H9 (cell line): ENCODE measurements at regions not wholly inside any gene's neighbourhood (a gene's known extent, or its start where the extent isn't known, plus 50 kb on each side); places are given as distances from the start of the nearest gene placed in this dataset.

Experiments used
- DNase-seq: peaks from one replicate; pipeline ENCODE4 v3.0.0-alpha.2; 2017
- H2AFZ ChIP-seq: one replicate; pipeline ENCODE4 v1.6.1; 2013; ENCODE audit warnings: mild to moderate bottlenecking, low read length, control low read depth, moderate library complexity
- H2AK5ac ChIP-seq: 2 replicates; pipeline ENCODE4 v1.6.1; 2013; ENCODE audit warnings: low read length, control low read depth, mixed read lengths; ENCODE audit not compliant: insufficient read length
- H2BK120ac ChIP-seq: one replicate; pipeline ENCODE4 v1.6.1; 2013; ENCODE audit warnings: low read depth, mild to moderate bottlenecking, low read length, control low read depth, inconsistent platforms; ENCODE audit not compliant: poor library complexity, severe bottlenecking
- H2BK12ac ChIP-seq: 2 replicates; pipeline ENCODE4 v1.6.1; 2013; ENCODE audit warnings: low read length, control low read depth, mixed read lengths, low read depth; ENCODE audit not compliant: insufficient read length
- H2BK15ac ChIP-seq: 2 replicates; pipeline ENCODE4 v1.6.1; 2013; ENCODE audit warnings: low read depth, low read length, control low read depth
- H2BK20ac ChIP-seq: one replicate; pipeline ENCODE4 v1.6.1; 2013; ENCODE audit warnings: low read depth, mild to moderate bottlenecking, low read length, control low read depth, inconsistent platforms; ENCODE audit not compliant: poor library complexity, severe bottlenecking
- H2BK5ac ChIP-seq: 2 replicates; pipeline ENCODE4 v1.6.1; 2013; ENCODE audit warnings: low read length, control low read depth, mixed read lengths; ENCODE audit not compliant: insufficient read length
- H3K14ac ChIP-seq: 2 replicates; pipeline ENCODE4 v1.6.1; 2013; ENCODE audit warnings: low read length, control low read depth; ENCODE audit not compliant: insufficient read depth
- H3K18ac ChIP-seq: 2 replicates; pipeline ENCODE4 v1.6.1; 2013; ENCODE audit warnings: low read depth, mild to moderate bottlenecking, mixed read lengths, low read length, control low read depth; ENCODE audit not compliant: insufficient read length
- H3K23ac ChIP-seq: 2 replicates; pipeline ENCODE4 v1.6.1; 2013; ENCODE audit warnings: low read length, control low read depth, mixed read lengths, low read depth; ENCODE audit not compliant: insufficient read length
- H3K23me2 ChIP-seq: 2 replicates; pipeline ENCODE4 v1.6.1; 2013; ENCODE audit warnings: low read depth, mild to moderate bottlenecking, mixed read lengths, low read length, control low read depth; ENCODE audit not compliant: insufficient read length, poor library complexity, severe bottlenecking
- H3K27ac ChIP-seq: 2 replicates; pipeline ENCODE4 v1.5.1; 2013; ENCODE audit warnings: low read length, control low read depth, mixed read lengths, low read depth; ENCODE audit not compliant: insufficient read length
- H3K27me3 ChIP-seq: 2 replicates; pipeline ENCODE4 v1.6.1; 2013; ENCODE audit warnings: low read length, control low read depth, inconsistent platforms; ENCODE audit not compliant: insufficient read depth
- H3K4ac ChIP-seq: 2 replicates; pipeline ENCODE4 v1.6.1; 2013; ENCODE audit warnings: low read depth, mild to moderate bottlenecking, control low read depth, inconsistent platforms, low read length, moderate library complexity
- H3K4me1 ChIP-seq: 2 replicates; pipeline ENCODE4 v1.6.1; 2013; ENCODE audit warnings: low read length, control low read depth, inconsistent platforms; ENCODE audit not compliant: insufficient read depth
- H3K4me2 ChIP-seq: 2 replicates; pipeline ENCODE4 v1.6.1; 2013; ENCODE audit warnings: low read length, control low read depth, mixed read lengths; ENCODE audit not compliant: insufficient read length, insufficient read depth
- H3K56ac ChIP-seq: 2 replicates; pipeline ENCODE4 v1.6.1; 2013; ENCODE audit warnings: low read depth, mild to moderate bottlenecking, mixed read lengths, low read length, control low read depth; ENCODE audit not compliant: insufficient read length
- H3K79me1 ChIP-seq: 2 replicates; pipeline ENCODE4 v1.6.1; 2013; ENCODE audit warnings: low read depth, mild to moderate bottlenecking, moderate library complexity, low read length, control low read depth, inconsistent platforms; ENCODE audit not compliant: insufficient read depth, poor library complexity, severe bottlenecking
- H3K79me2 ChIP-seq: 2 replicates; pipeline ENCODE4 v1.6.1; 2013; ENCODE audit warnings: low read length, control low read depth, inconsistent platforms; ENCODE audit not compliant: insufficient read depth
- H3K9ac ChIP-seq: 2 replicates; pipeline ENCODE4 v1.6.1; 2013; ENCODE audit warnings: low read length, control low read depth, mixed read lengths; ENCODE audit not compliant: insufficient read length; ENCODE audit errors: extremely low read depth
- H3K9me3 ChIP-seq: one replicate; pipeline ENCODE4 v1.6.1; 2013; ENCODE audit warnings: low read depth, low read length, inconsistent platforms; ENCODE audit not compliant: control insufficient read depth
- H3T11ph ChIP-seq: one replicate; pipeline ENCODE4 v1.6.1; 2013; ENCODE audit warnings: mild to moderate bottlenecking, low read length, control low read depth, inconsistent platforms
- H4K20me1 ChIP-seq: one replicate; pipeline ENCODE4 v1.6.1; 2013; ENCODE audit not compliant: control insufficient read depth, insufficient read length, insufficient read depth
- H4K5ac ChIP-seq: 2 replicates; pipeline ENCODE4 v1.6.1; 2013; ENCODE audit warnings: low read depth, mild to moderate bottlenecking, mixed read lengths, low read length, control low read depth; ENCODE audit not compliant: insufficient read length
- H4K8ac ChIP-seq: replicated peaks from 2 replicates; pipeline ENCODE4 v1.6.1; 2013; ENCODE audit warnings: low read length, control low read depth, mixed read lengths, low read depth; ENCODE audit not compliant: insufficient read length
- H4K91ac ChIP-seq: 2 replicates; pipeline ENCODE4 v1.6.1; 2013; ENCODE audit warnings: low read depth, mild to moderate bottlenecking, moderate library complexity, mixed read lengths, low read length, control low read depth; ENCODE audit not compliant: insufficient read length
- H3K27ac Mint-ChIP-seq, 3 experiments: 2 replicates in 2 of 3; 3 replicates in 1 of 3; pipeline ENCODE4 v1.8.0; 2020 to 2021; ENCODE audit warnings: mixed read lengths in 3 of 3, mild to moderate bottlenecking in 1 of 3, moderate library complexity in 1 of 3
- H3K27me3 Mint-ChIP-seq: 2 replicates; pipeline ENCODE4 v1.8.0; 2021; ENCODE audit warnings: low read depth, mild to moderate bottlenecking, moderate library complexity, mixed read lengths
- H3K36me3 Mint-ChIP-seq, 3 experiments: 2 replicates in 2 of 3; 3 replicates in 1 of 3; pipeline ENCODE4 v1.8.0; 2020 to 2021; ENCODE audit warnings: low read depth in 3 of 3, mixed read lengths in 3 of 3; ENCODE audit not compliant: insufficient read depth in 1 of 3
- H3K4me1 Mint-ChIP-seq, 2 experiments: 2 replicates each; pipeline ENCODE4 v1.8.0; 2020; ENCODE audit warnings: mixed read lengths in 2 of 2
- H3K4me3 Mint-ChIP-seq, 2 experiments: 2 replicates in 1 of 2; 3 replicates in 1 of 2; pipeline ENCODE4 v1.8.0; 2020 to 2021; ENCODE audit warnings: mild to moderate bottlenecking in 2 of 2, mixed read lengths in 2 of 2, moderate library complexity in 1 of 2
- H3K9me3 Mint-ChIP-seq, 2 experiments: 2 replicates in 1 of 2; 3 replicates in 1 of 2; pipeline ENCODE4 v1.8.0; 2020; ENCODE audit warnings: mild to moderate bottlenecking in 2 of 2, mixed read lengths in 2 of 2, moderate library complexity in 1 of 2
- CTCF ChIP-seq: fragments of 200-600 bp; sonication (generic); conservative IDR thresholded peaks from 3 replicates; pipeline ENCODE4 v1.8.0; 2021; ENCODE audit warnings: antibody characterized with exemption, mild to moderate bottlenecking
- WGBS: extraction: QIAGEN DNeasy Blood & Tissue Kit; methylation state at CpG from one replicate; pipeline ENCODE4 v1.1.7; 2013; ENCODE audit warnings: missing lambda C conversion rate, low lambda C conversion rate, mixed read lengths; ENCODE audit not compliant: insufficient read length; ENCODE audit errors: extremely low coverage; 5-methylcytosine and 5-hydroxymethylcytosine counted together

- Histone ChIP-seq H2BK12ac (no peak overlapping the region), H3K18ac (no peak overlapping the region), H3K23ac (no peak overlapping the region), H3K27me3 (no peaks in the 10 kb centered on the region), H3K23me2 (no peaks in the 10 kb centered on the region), H3K9ac (no peak overlapping the region), H3T11ph (no peak overlapping the region), H3K9me3 (no peaks in the 10 kb centered on the region), H2BK120ac (no peak overlapping the region), H3K14ac (no peak overlapping the region), H3K4me2 (no peak overlapping the region), H4K8ac (no peak overlapping the region), H4K5ac (no peak overlapping the region), H3K56ac (no peak overlapping the region), H4K20me1 (no peaks in the 10 kb centered on the region), H3K79me2 (no peaks in the 10 kb centered on the region), H2BK5ac (no peak overlapping the region), H4K91ac (no peak overlapping the region), H3K4ac (no peak overlapping the region), H2BK20ac (no peak overlapping the region), H3K79me1 (no peaks in the 10 kb centered on the region), H2AK5ac (no peak overlapping the region), H3K4me1 (no peaks in the 10 kb centered on the region; the same call in 1 of the 2 replicates), H3K27ac (no peak overlapping the region), H2AFZ (no peak overlapping the region), H2BK15ac (no peak overlapping the region)
- H3K27ac Mint-ChIP-seq = no peak overlapping the region
- no peak for TF ChIP-seq CTCF
- H3K4me1 Mint-ChIP-seq = peaks cover 7 to 10% of the 10 kb centered on the region in 2 experiments
- H3K9me3 Mint-ChIP-seq = peaks cover 9 to 16% of the 10 kb centered on the region in 2 experiments; a peak in 4 of 5 replicates
- no peak for DNase-seq
- H3K27me3 Mint-ChIP-seq = no peaks in the 10 kb centered on the region
- no CpG with 5 or more reads among the region's 6 CpGs for WGBS
- H3K36me3 Mint-ChIP-seq = peaks cover 0 to 4% (median 1%) of the 10 kb centered on the region in 3 experiments; a peak in 3 of 7 replicates
- H3K4me3 Mint-ChIP-seq = no peak overlapping the region
Observed at GRCh38 chr2:125874564-125874963, 781.4 kb upstream of the GYPC start.
